GM19239 (cell line): ENCODE measurements at regions not wholly inside any gene's neighbourhood (a gene's known extent, or its start where the extent isn't known, plus 50 kb on each side); places are given as distances from the start of the nearest gene placed in this dataset.

Source experiments
- DNase-seq: peaks from one replicate; pipeline ENCODE4 v3.0.0; 2011; ENCODE audit warnings: low spot score; ENCODE audit not compliant: insufficient read length
- FAIRE-seq: peaks from 2 replicates; lab custom pipeline; 2011; peaks lifted over from hg19 to GRCh38; lab: Jason Lieb, UNC

GRCh38 chr5:135085936-135086725 is 52.1 kb upstream of the PITX1 start:
- FAIRE-seq, result no peak
- DNase-seq, result no peak

- DNase-seq (no peak), FAIRE-seq (no peak)
These were observed 51.3 kb upstream of the PITX1 start for GRCh38 chr5:135085133-135085935.
